Panc1 (cell line): ENCODE measurements at regions not wholly inside any gene's neighbourhood (a gene's known extent, or its start where the extent isn't known, plus 50 kb on each side); places are given as distances from the start of the nearest gene placed in this dataset.
"Not testable (repeated sequence)": the region's sequence is repeated elsewhere in the genome, so short reads cannot be mapped to it uniquely, and the experiment has no call there.

ENCODE experiments used
- ATAC-seq: fragments of 200-7000 bp; cut with Tn5 transposase; 2 replicates; pipeline ENCODE4 v1.9.1; 2020; ENCODE audit warnings: mild to moderate bottlenecking, moderate library complexity
- BruUV-seq: library from RNA; stranded (reverse); fragments of 400-500 nt; replicated peaks from 2 replicates; lab custom pipeline; 2021; lab: Mats Ljungman, UMichigan
- CTCF ChIA-PET: fragments of 300-600 bp; sonication (Branson Sonifier 250); formaldehyde crosslinking; loops from one replicate; lab custom pipeline; 2022; ENCODE audit warnings: antibody characterized with exemption; lab: Charles Lee
- POLR2A ChIA-PET: fragments of 300-600 bp; sonication (Branson Sonifier 250); formaldehyde crosslinking; loops from one replicate; lab custom pipeline; 2022; ENCODE audit warnings: antibody characterized with exemption; lab: Charles Lee
- DNase-seq: peaks from one replicate; pipeline ENCODE4 v3.0.0-alpha.2; 2010; ENCODE audit warnings: low read depth, low spot score
- H3K27ac ChIP-seq: 2 replicates; pipeline ENCODE4 v1.5.1; 2011; ENCODE audit warnings: mild to moderate bottlenecking, low read length, inconsistent platforms
- H3K27me3 ChIP-seq: fragments of 200-500 bp; sonication (Bioruptor generic); 2 replicates; pipeline ENCODE4 v1.6.0; 2014; ENCODE audit warnings: low read length, inconsistent platforms; ENCODE audit not compliant: control insufficient read depth, insufficient read depth
- H3K36me3 ChIP-seq: fragments of 200-500 bp; sonication (Bioruptor generic); 2 replicates; pipeline ENCODE4 v1.5.1; 2014; ENCODE audit warnings: inconsistent platforms, mild to moderate bottlenecking, low read length, moderate library complexity; ENCODE audit not compliant: control insufficient read depth, insufficient read depth
- H3K4me1 ChIP-seq: 2 replicates; pipeline ENCODE4 v1.5.1; 2011; ENCODE audit warnings: inconsistent platforms, mild to moderate bottlenecking, low read length, moderate library complexity; ENCODE audit not compliant: control insufficient read depth, insufficient read depth
- H3K4me3 ChIP-seq, 2 experiments: 2 replicates each; pipeline ENCODE4 v1.5.1; 2011 to 2012; ENCODE audit warnings: low read depth in 2 of 2, low read length in 2 of 2, mild to moderate bottlenecking in 2 of 2, inconsistent platforms in 1 of 2, moderate library complexity in 1 of 2
- H3K9me3 ChIP-seq: fragments of 200-500 bp; sonication (Bioruptor generic); 2 replicates; pipeline ENCODE4 v1.5.1; 2014; ENCODE audit warnings: low read depth, mild to moderate bottlenecking, inconsistent platforms, low read length, moderate library complexity; ENCODE audit not compliant: control insufficient read depth, insufficient read depth
- POLR2AphosphoS5 ChIP-seq: IDR thresholded peaks from 2 replicates; pipeline ENCODE4 v1.6.1; 2012; ENCODE audit warnings: mild to moderate bottlenecking, low read depth, low read length, moderate library complexity
- SIN3A ChIP-seq: IDR thresholded peaks from 2 replicates; pipeline ENCODE4 v1.6.1; 2012; ENCODE audit warnings: low read depth, mild to moderate bottlenecking, low read length, moderate library complexity, borderline replicate concordance; ENCODE audit not compliant: insufficient read depth
- TCF7L2 ChIP-seq: IDR thresholded peaks from 2 replicates; pipeline ENCODE4 v1.6.1; 2011; ENCODE audit warnings: mild to moderate bottlenecking, low read depth, low read length, inconsistent platforms
- in situ Hi-C: cut with HindIII; loops from 2 replicates; pipeline ENCODE4 v1.10.0; 2016; ENCODE audit warnings: low sequenced_read_pairs, low pct_unique_long_range_greater_than_20kb
- intact Hi-C: fragments of 100-400 bp; cut with micrococcal nuclease; formaldehyde crosslinking; loops from one replicate; pipeline ENCODE4 v1.10.0; 2022; ENCODE audit not compliant: unreplicated experiment
- TF ChIP-seq, protein P1 (sequence below), 2 experiments: IDR thresholded peaks; 2 replicates each; pipeline ENCODE4 v1.6.1; 2011 to 2012; ENCODE audit warnings: low read depth in 2 of 2, control low read depth in 1 of 2, low read length in 1 of 2, mild to moderate bottlenecking in 1 of 2, moderate library complexity in 1 of 2; ENCODE audit not compliant: insufficient read depth in 1 of 2
- TF ChIP-seq, protein P2 (sequence below): fragments of 450-650 bp; IDR thresholded peaks from 2 replicates; pipeline ENCODE4 v1.5.1; 2017; ENCODE audit warnings: mild to moderate bottlenecking

DNA sequence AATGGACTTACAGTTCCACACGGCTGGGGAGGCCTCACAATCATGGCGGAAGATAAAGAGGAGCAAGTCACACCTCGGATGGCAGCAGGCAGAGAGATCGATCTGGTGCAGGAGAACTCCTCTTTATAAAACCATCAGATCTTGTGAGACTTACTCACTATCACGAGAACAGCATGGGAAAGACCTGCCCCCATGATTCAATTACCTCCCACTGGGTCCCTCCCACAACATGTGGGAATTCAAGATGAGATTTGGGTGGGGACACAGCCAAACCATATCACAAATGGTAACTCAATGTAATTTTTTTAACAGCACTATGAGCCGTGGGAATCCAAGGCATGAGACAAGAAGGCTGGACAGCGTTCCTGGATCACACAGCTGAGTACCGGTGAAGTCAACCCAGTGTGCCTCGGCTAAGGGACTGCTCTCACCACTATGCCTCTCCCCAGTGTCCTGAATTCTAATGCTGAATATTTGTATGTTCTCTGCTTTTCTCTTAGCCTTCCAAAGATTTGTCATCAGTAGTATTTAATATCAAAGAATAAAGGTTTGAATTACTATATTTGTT, 84.3 kb downstream of the IRS2 start:
- POLR2A ChIA-PET, result not testable (repeated sequence)

DNA sequence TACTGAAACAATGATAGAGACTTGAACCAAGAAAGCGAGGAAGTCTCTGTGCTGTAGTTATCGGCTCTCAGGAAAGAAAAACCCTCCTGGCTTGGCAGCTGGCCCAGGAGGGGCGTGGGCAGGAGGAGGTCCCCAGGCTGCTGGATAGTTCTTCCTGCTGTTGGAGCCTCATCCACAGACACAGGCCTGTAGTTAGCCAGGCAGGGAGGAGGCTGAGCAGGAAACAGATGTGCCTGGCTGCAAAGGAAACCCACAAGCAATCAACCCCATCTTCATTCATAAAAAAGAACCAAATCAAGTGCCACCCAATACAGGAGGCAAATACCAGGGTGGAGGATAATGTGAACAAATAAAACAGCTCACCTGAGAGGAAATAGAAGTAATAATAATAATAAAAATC, 86.2 kb downstream of the IRS2 start:
- ChIA-PET CTCF (no interaction called here), POLR2A (no interaction called here)
- Histone ChIP-seq H3K36me3 (no peaks in the 10 kb centered on the region), H3K4me3 (no peak overlapping the region), H3K4me1 (no peaks in the 10 kb centered on the region), H3K27me3 (no peaks in the 10 kb centered on the region), H3K27ac (no peak overlapping the region), H3K9me3 (no peaks in the 10 kb centered on the region)
- TF ChIP-seq, protein P1, sequence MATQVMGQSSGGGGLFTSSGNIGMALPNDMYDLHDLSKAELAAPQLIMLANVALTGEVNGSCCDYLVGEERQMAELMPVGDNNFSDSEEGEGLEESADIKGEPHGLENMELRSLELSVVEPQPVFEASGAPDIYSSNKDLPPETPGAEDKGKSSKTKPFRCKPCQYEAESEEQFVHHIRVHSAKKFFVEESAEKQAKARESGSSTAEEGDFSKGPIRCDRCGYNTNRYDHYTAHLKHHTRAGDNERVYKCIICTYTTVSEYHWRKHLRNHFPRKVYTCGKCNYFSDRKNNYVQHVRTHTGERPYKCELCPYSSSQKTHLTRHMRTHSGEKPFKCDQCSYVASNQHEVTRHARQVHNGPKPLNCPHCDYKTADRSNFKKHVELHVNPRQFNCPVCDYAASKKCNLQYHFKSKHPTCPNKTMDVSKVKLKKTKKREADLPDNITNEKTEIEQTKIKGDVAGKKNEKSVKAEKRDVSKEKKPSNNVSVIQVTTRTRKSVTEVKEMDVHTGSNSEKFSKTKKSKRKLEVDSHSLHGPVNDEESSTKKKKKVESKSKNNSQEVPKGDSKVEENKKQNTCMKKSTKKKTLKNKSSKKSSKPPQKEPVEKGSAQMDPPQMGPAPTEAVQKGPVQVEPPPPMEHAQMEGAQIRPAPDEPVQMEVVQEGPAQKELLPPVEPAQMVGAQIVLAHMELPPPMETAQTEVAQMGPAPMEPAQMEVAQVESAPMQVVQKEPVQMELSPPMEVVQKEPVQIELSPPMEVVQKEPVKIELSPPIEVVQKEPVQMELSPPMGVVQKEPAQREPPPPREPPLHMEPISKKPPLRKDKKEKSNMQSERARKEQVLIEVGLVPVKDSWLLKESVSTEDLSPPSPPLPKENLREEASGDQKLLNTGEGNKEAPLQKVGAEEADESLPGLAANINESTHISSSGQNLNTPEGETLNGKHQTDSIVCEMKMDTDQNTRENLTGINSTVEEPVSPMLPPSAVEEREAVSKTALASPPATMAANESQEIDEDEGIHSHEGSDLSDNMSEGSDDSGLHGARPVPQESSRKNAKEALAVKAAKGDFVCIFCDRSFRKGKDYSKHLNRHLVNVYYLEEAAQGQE (IDR thresholded peaks at IDR 0.05; ENCODE audit: insufficient read depth in 1 of 2, low read depth in 2 of 2, low read length in 1 of 2), result no peak
- no peak for TF ChIP-seq TCF7L2
- TF ChIP-seq, protein P2, sequence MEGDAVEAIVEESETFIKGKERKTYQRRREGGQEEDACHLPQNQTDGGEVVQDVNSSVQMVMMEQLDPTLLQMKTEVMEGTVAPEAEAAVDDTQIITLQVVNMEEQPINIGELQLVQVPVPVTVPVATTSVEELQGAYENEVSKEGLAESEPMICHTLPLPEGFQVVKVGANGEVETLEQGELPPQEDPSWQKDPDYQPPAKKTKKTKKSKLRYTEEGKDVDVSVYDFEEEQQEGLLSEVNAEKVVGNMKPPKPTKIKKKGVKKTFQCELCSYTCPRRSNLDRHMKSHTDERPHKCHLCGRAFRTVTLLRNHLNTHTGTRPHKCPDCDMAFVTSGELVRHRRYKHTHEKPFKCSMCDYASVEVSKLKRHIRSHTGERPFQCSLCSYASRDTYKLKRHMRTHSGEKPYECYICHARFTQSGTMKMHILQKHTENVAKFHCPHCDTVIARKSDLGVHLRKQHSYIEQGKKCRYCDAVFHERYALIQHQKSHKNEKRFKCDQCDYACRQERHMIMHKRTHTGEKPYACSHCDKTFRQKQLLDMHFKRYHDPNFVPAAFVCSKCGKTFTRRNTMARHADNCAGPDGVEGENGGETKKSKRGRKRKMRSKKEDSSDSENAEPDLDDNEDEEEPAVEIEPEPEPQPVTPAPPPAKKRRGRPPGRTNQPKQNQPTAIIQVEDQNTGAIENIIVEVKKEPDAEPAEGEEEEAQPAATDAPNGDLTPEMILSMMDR, result no peak
- TF ChIP-seq SIN3A, result no peak
- TF ChIP-seq POLR2AphosphoS5, result no peak
- in situ Hi-C loops (no loop called here), intact Hi-C loops (no loop called here)
- ATAC-seq, result no peak
- BruUV-seq, result no TSS peak
- no peak for DNase-seq

More for the DNA sequence above, 84.3 kb downstream of the IRS2 start:
- H3K36me3 ChIP-seq, intact Hi-C loops, H3K27ac ChIP-seq, DNase-seq, H3K9me3 ChIP-seq, H3K27me3 ChIP-seq, H3K4me3 ChIP-seq, in situ Hi-C loops, CTCF ChIA-PET, H3K4me1 ChIP-seq, BruUV-seq, ATAC-seq: not testable (repeated sequence)

DNA sequence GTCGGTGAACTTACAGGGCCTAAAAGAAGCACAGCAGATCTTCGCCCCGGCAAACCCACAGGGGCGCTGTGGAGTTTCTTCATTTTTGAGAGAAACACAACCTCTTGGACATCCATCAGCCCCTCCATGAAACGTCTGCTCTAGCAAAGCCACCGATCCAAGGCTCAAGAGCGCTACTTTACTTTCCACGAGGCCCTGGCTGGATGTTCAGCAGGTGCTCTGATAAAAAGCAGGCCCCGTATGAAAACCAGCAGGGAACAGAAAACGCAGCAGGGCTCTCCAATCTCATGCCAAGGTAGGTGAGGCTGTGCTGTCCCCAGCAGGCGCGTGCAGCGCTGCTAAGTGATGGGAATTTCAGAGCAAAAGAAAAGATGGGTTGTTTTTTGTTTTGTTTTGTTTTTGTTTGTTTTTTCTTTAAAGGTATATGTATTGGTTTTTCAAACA, 86.7 kb downstream of the IRS2 start:
- Histone ChIP-seq H3K4me1 (no peaks in the 10 kb centered on the region), H3K27me3 (no peaks in the 10 kb centered on the region), H3K4me3 (no peak overlapping the region), H3K36me3 (no peaks in the 10 kb centered on the region), H3K27ac (no peak overlapping the region), H3K9me3 (no peaks in the 10 kb centered on the region)
- ChIA-PET CTCF (no interaction called here), POLR2A (no interaction called here)
- ATAC-seq (no peak), DNase-seq (no peak)
- TF ChIP-seq, protein P1 (IDR thresholded peaks at IDR 0.05; ENCODE audit: insufficient read depth in 1 of 2, low read depth in 2 of 2, low read length in 1 of 2), result no peak
- no peak for TF ChIP-seq SIN3A
- TF ChIP-seq, protein P2, result no peak
- intact Hi-C loops (no loop called here), in situ Hi-C loops (no loop called here)
- no TSS peak for BruUV-seq
